ENCODE measurements at regions not wholly inside any gene's neighbourhood (a gene's known extent, or its start where the extent isn't known, plus 50 kb on each side); places are given as distances from the start of the nearest gene placed in this dataset.

GRCh38 chr2:106749823-106750222 lies 136.1 kb downstream of the ST6GAL2 start:
- H3K36me3 Mint-ChIP-seq: no peaks in the 10 kb centered on the region
- Histone ChIP-seq H2AFZ (ENCODE audit: insufficient read depth, low read depth, low read length, poor library complexity, severe bottlenecking) (no peak overlapping the region), H3K9ac (ENCODE audit: insufficient read depth, low read length, poor library complexity, severe bottlenecking) (no peak overlapping the region), H3K79me2 (ENCODE audit: insufficient read depth, low read length) (no peaks in the 10 kb centered on the region), H3K9me3 (replicated peaks in 1 of 2; ENCODE audit: control insufficient read depth in 1 of 2, insufficient read depth in 1 of 2, low read length in 2 of 2) (peaks cover 0 to 8% of the 10 kb centered on the region in 2 donors), H3K4me3 (replicated peaks in 1 of 3; ENCODE audit: low read depth in 2 of 3, low read length in 3 of 3) (no peak overlapping the region), H3K36me3 (replicated peaks in 1 of 2; ENCODE audit: control insufficient read depth in 1 of 2, insufficient read depth in 2 of 2, low read length in 2 of 2) (no peaks in the 10 kb centered on the region), H4K20me1 (ENCODE audit: insufficient read depth, low read length) (no peaks in the 10 kb centered on the region), H3K27ac (ENCODE audit: low read depth in 1 of 2, low read length in 2 of 2) (no peak overlapping the region), H3K4me2 (replicated peaks; ENCODE audit: extremely low read depth, low read length, poor library complexity, severe bottlenecking) (no peak overlapping the region), H3K27me3 (ENCODE audit: control insufficient read depth in 2 of 2, insufficient read depth in 2 of 2, low read length in 2 of 2) (no peaks in the 10 kb centered on the region), H3K4me1 (ENCODE audit: control insufficient read depth in 1 of 2, insufficient read depth in 2 of 2, low read length in 2 of 2) (no peaks in the 10 kb centered on the region)
- peaks cover 0 to 4% (median 1%) of the 10 kb centered on the region in 7 donors for H3K9me3 Mint-ChIP-seq
- intact Hi-C loops (cut with micrococcal nuclease): no loop called here
- H3K4me1 Mint-ChIP-seq: no peaks in the 10 kb centered on the region
- WGBS (ENCODE audit: insufficient coverage): 38% methylated on average over 2 of the region's 2 CpGs
- TF ChIP-seq CTCF (IDR thresholded peaks at IDR 0.05): no peak
- no peak overlapping the region for H3K4me3 Mint-ChIP-seq
- H3K27me3 Mint-ChIP-seq (ENCODE audit: low read depth in 3 of 3): peaks cover 0 to 2% (median 2%) of the 10 kb centered on the region in 3 donors
- no peak overlapping the region for H3K27ac Mint-ChIP-seq
- no peak for DNase-seq
